Transverse colon (tissue), 3 donors: ENCODE measurements at regions not wholly inside any gene's neighbourhood (a gene's known extent, or its start where the extent isn't known, plus 50 kb on each side); places are given as distances from the start of the nearest gene placed in this dataset.

Experiments
- CTCF ChIP-seq, 5 experiments: fragments of 200-600 bp in 3 of 5; fragments of 450-650 bp in 2 of 5; sonication (generic) in 3 of 5; IDR thresholded peaks; 1 replicate in 2 of 5; 2 replicates in 3 of 5; pipeline ENCODE4 v1.5.1; 2016 to 2017; ENCODE audit warnings: antibody characterized with exemption in 5 of 5, inconsistent platforms in 3 of 5, mild to moderate bottlenecking in 2 of 5, moderate library complexity in 1 of 5
- EP300 ChIP-seq: sonication (generic); formaldehyde crosslinking; IDR thresholded peaks from one replicate; pipeline ENCODE4 v1.6.1; 2017; ENCODE audit warnings: antibody characterized with exemption, low read depth
- POLR2A ChIP-seq: fragments of 450-650 bp; IDR thresholded peaks from one replicate; pipeline ENCODE4 v1.6.1; 2016; ENCODE audit warnings: antibody characterized with exemption, mild to moderate bottlenecking, moderate library complexity

- TF ChIP-seq POLR2A: no peak
- TF ChIP-seq CTCF (IDR thresholded peaks at IDR 0.05): no peak
- no peak for TF ChIP-seq EP300
Measured at GRCh38 chr1:177368255-177368654, 197.5 kb downstream of the BRINP2 start.
